ENCODE measurements at regions not wholly inside any gene's neighbourhood (a gene's known extent, or its start where the extent isn't known, plus 50 kb on each side); places are given as distances from the start of the nearest gene placed in this dataset.
"Not testable (repeated sequence)": the region's sequence is repeated elsewhere in the genome, so short reads cannot be mapped to it uniquely, and the experiment has no call there.

- DNase-seq (ENCODE audit: low spot score), result no peak
These were observed 309.8 kb upstream of the NCAM1 start for GRCh38 chr11:112651386-112651785.

- DNase-seq (ENCODE audit: low spot score), result no peak
These were observed 308.3 kb upstream of the NCAM1 start for GRCh38 chr11:112652786-112653390.

GRCh38 chr11:112655371-112655770 is 305.8 kb upstream of the NCAM1 start:
- DNase-seq (ENCODE audit: low spot score), result no peak

- DNase-seq (ENCODE audit: low spot score), result no peak
These were observed 304.3 kb upstream of the NCAM1 start for GRCh38 chr11:112656772-112657428.

GRCh38 chr11:112658431-112658878 is 302.8 kb upstream of the NCAM1 start:
- no peak for DNase-seq (ENCODE audit: low spot score)

- DNase-seq (ENCODE audit: low spot score), result no peak
These were observed 300.1 kb upstream of the NCAM1 start for GRCh38 chr11:112661146-112661545.

GRCh38 chr11:112661571-112661970 is 299.6 kb upstream of the NCAM1 start:
- no peak for DNase-seq (ENCODE audit: low spot score)

- no peak for DNase-seq (ENCODE audit: low spot score)
These were observed 298.7 kb upstream of the NCAM1 start for GRCh38 chr11:112662554-112662953.

GRCh38 chr11:112663947-112664634 is 297.1 kb upstream of the NCAM1 start:
- DNase-seq (ENCODE audit: low spot score), result no peak

GRCh38 chr11:112665291-112665690 is 295.9 kb upstream of the NCAM1 start:
- DNase-seq (ENCODE audit: low spot score), result no peak

- no peak for DNase-seq (ENCODE audit: low spot score)
These were observed 295.0 kb upstream of the NCAM1 start for GRCh38 chr11:112666253-112666652.

- no peak for DNase-seq (ENCODE audit: low spot score)
These were observed 290.2 kb upstream of the NCAM1 start for GRCh38 chr11:112670806-112671570.

- not testable (repeated sequence) for DNase-seq (ENCODE audit: low spot score)
These were observed 287.8 kb upstream of the NCAM1 start for GRCh38 chr11:112673401-112673800.

- no peak for DNase-seq (ENCODE audit: low spot score)
These were observed 276.1 kb upstream of the NCAM1 start for GRCh38 chr11:112685111-112685510.

- no peak for DNase-seq (ENCODE audit: low spot score)
These were observed 271.4 kb upstream of the NCAM1 start for GRCh38 chr11:112689851-112690250.

- no peak for DNase-seq (ENCODE audit: low spot score)
These were observed 267.4 kb upstream of the NCAM1 start for GRCh38 chr11:112693781-112694180.

GRCh38 chr11:112694245-112694644 is 267.0 kb upstream of the NCAM1 start:
- no peak for DNase-seq (ENCODE audit: low spot score)

GRCh38 chr11:112694813-112695212 is 266.4 kb upstream of the NCAM1 start:
- no peak for DNase-seq (ENCODE audit: low spot score)

- DNase-seq (ENCODE audit: low spot score), result no peak
These were observed 263.6 kb upstream of the NCAM1 start for GRCh38 chr11:112697391-112698178.

GRCh38 chr11:112705148-112705547 is 256.1 kb upstream of the NCAM1 start:
- DNase-seq (ENCODE audit: low spot score), result no peak

- DNase-seq (ENCODE audit: low spot score), result no peak
These were observed 254.4 kb upstream of the NCAM1 start for GRCh38 chr11:112706863-112707262.

- not testable (repeated sequence) for DNase-seq (ENCODE audit: low spot score)
These were observed 246.9 kb upstream of the NCAM1 start for GRCh38 chr11:112714340-112714739.

Measured in hematopoietic multipotent progenitor cell treated with erythropoietin and hydrocortisone succinate and interleukin-3 and kit ligand, for 17 days (in vitro differentiated cells).